ENCODE measurements at regions not wholly inside any gene's neighbourhood (a gene's known extent, or its start where the extent isn't known, plus 50 kb on each side); places are given as distances from the start of the nearest gene placed in this dataset.

GRCh38 chr5:179435731-179436315 lies 90.6 kb upstream of the ADAMTS2 start:
- no peak for TF ChIP-seq POLR2A (IDR thresholded peaks at IDR 0.05; ENCODE audit: low read length)
- no peak for TF ChIP-seq GATA1 (IDR thresholded peaks at IDR 0.05; ENCODE audit: low read depth, low read length)
